HEK293T (cell line): ENCODE measurements at regions not wholly inside any gene's neighbourhood (a gene's known extent, or its start where the extent isn't known, plus 50 kb on each side); places are given as distances from the start of the nearest gene placed in this dataset.

Source experiments
- ARNT ChIP-seq: fragments of 450-650 bp; IDR thresholded peaks from 2 replicates; pipeline ENCODE4 v1.6.1; 2017; ENCODE audit warnings: mild to moderate bottlenecking
- CTBP1 ChIP-seq: fragments of 450-650 bp; IDR thresholded peaks from 2 replicates; pipeline ENCODE4 v1.6.1; 2016; ENCODE audit warnings: borderline replicate concordance
- FOXK2 ChIP-seq: fragments of 450-650 bp; IDR thresholded peaks from 2 replicates; pipeline ENCODE4 v1.6.1; 2016; ENCODE audit warnings: mild to moderate bottlenecking
- FOXM1 ChIP-seq: fragments of 450-650 bp; IDR thresholded peaks from 2 replicates; pipeline ENCODE4 v1.6.1; 2017; ENCODE audit warnings: mild to moderate bottlenecking, borderline replicate concordance
- L3MBTL2 ChIP-seq: fragments of 450-650 bp; conservative IDR thresholded peaks from 2 replicates; pipeline ENCODE4 v1.6.1; 2016; ENCODE audit warnings: mild to moderate bottlenecking
- NFRKB ChIP-seq: fragments of 450-650 bp; IDR thresholded peaks from 2 replicates; pipeline ENCODE4 v1.6.1; 2016; ENCODE audit warnings: mild to moderate bottlenecking, moderate library complexity
- SP1 ChIP-seq: fragments of 450-650 bp; IDR thresholded peaks from 2 replicates; pipeline ENCODE4 v1.6.1; 2017
- SUZ12 ChIP-seq: fragments of 450-650 bp; IDR thresholded peaks from 2 replicates; pipeline ENCODE4 v1.6.1; 2016; ENCODE audit warnings: mild to moderate bottlenecking
- ZNF384 ChIP-seq: fragments of 450-650 bp; IDR thresholded peaks from 2 replicates; pipeline ENCODE4 v1.6.1; 2016

DNA sequence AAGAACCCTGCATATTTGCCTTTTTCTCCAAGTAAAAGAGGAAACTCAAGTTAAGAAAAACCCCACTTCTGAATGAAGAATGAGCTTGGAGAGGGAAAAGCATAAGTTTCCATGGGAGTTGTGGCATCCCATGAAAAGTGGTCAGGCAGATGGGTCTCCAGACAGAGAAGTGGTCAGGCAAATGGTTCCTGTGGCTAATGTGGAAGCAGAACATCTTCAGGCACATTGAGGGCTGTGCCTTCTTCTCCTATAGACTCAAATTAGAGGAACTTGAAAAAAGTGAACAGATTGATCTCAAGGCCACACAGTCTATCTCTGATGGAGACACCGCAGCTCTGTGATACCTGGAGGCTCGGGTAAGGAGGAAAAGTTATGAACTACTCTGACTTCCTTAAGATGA lies 55.7 kb upstream of the KIRREL1 start:
- TF ChIP-seq FOXK2 = no peak
- no peak for TF ChIP-seq SP1
- no peak for TF ChIP-seq ZNF384
- no peak for TF ChIP-seq CTBP1
- TF ChIP-seq NFRKB = no peak
- TF ChIP-seq FOXM1 = no peak
- no peak for TF ChIP-seq L3MBTL2
- no peak for TF ChIP-seq ARNT
- no peak for TF ChIP-seq SUZ12
